H1 (cell line): ENCODE measurements at regions not wholly inside any gene's neighbourhood (a gene's known extent, or its start where the extent isn't known, plus 50 kb on each side); places are given as distances from the start of the nearest gene placed in this dataset.

Experiments
- CTCF ChIA-PET: fragments of 300-600 bp; sonication (Branson Sonifier 250); formaldehyde crosslinking; loops from one replicate; lab custom pipeline; 2021; ENCODE audit not compliant: partially characterized antibody; lab: Charles Lee
- POLR2A ChIA-PET: fragments of 300-600 bp; sonication (Branson Sonifier 250); formaldehyde crosslinking; loops from one replicate; lab custom pipeline; 2021; ENCODE audit warnings: inconsistent platforms; ENCODE audit not compliant: partially characterized antibody; lab: Charles Lee
- DNase-seq, 2 experiments: peaks; one replicate each; pipeline versions ENCODE4 v3.0.0 to v3.0.0-alpha.2; 2010 to 2022; ENCODE audit warnings: low spot score in 2 of 2, low read depth in 1 of 2, mixed read lengths in 1 of 2
- FAIRE-seq: peaks from 2 replicates; lab custom pipeline; 2011; peaks lifted over from hg19 to GRCh38; lab: Jason Lieb, UNC
- H2AFZ ChIP-seq: 2 replicates; pipeline ENCODE4 v1.8.1; 2012; ENCODE audit warnings: low read length, inconsistent platforms
- H2AK5ac ChIP-seq: 2 replicates; pipeline ENCODE4 v1.6.1; 2013; ENCODE audit warnings: low read depth, low read length
- H2BK120ac ChIP-seq: replicated peaks from 2 replicates; pipeline ENCODE3; 2013; ENCODE audit warnings: low read depth, low read length, inconsistent platforms
- H2BK12ac ChIP-seq: 2 replicates; pipeline ENCODE4 v1.6.1; 2013; ENCODE audit warnings: low read depth, low read length
- H2BK15ac ChIP-seq: 2 replicates; pipeline ENCODE4 v1.6.1; 2013; ENCODE audit warnings: low read length
- H2BK20ac ChIP-seq: 2 replicates; pipeline ENCODE4 v1.6.1; 2013; ENCODE audit warnings: low read length
- H2BK5ac ChIP-seq: 2 replicates; pipeline ENCODE4 v1.6.1; 2013; ENCODE audit warnings: low read depth, low read length
- H3K14ac ChIP-seq: 2 replicates; pipeline ENCODE4 v1.6.1; 2013; ENCODE audit warnings: inconsistent platforms; ENCODE audit not compliant: insufficient read length
- H3K18ac ChIP-seq: 2 replicates; pipeline ENCODE4 v1.6.1; 2013; ENCODE audit warnings: low read length; ENCODE audit errors: extremely low read depth
- H3K23ac ChIP-seq: 2 replicates; pipeline ENCODE4 v1.6.1; 2013; ENCODE audit warnings: inconsistent platforms; ENCODE audit not compliant: insufficient read length
- H3K23me2 ChIP-seq: 2 replicates; pipeline ENCODE4 v1.6.1; 2013; ENCODE audit warnings: low read depth, low read length
- H3K27ac ChIP-seq: 2 replicates; pipeline ENCODE4 v1.6.1; 2011; ENCODE audit warnings: low read depth, low read length, inconsistent platforms
- H3K27me3 ChIP-seq, 4 experiments: replicated peaks in 1 of 4; 1 replicate in 1 of 4; 2 replicates in 3 of 4; pipeline versions ENCODE4 v1.6.1 to v1.8.1; 2011 to 2013; ENCODE audit warnings: low read length in 3 of 4, mild to moderate bottlenecking in 3 of 4, inconsistent platforms in 2 of 4, mixed read lengths in 2 of 4, moderate library complexity in 1 of 4; ENCODE audit not compliant: control insufficient read depth in 3 of 4, insufficient read depth in 3 of 4; ENCODE audit errors: extremely low read depth in 1 of 4
- H3K36me3 ChIP-seq, 4 experiments: 2 replicates each; pipeline versions ENCODE4 v1.6.1 to v1.8.1; 2011 to 2013; ENCODE audit warnings: mild to moderate bottlenecking in 4 of 4, low read length in 3 of 4, moderate library complexity in 2 of 4, control low read depth in 1 of 4, inconsistent platforms in 1 of 4; ENCODE audit not compliant: insufficient read depth in 4 of 4, control insufficient read depth in 2 of 4
- H3K4ac ChIP-seq: replicated peaks from 2 replicates; pipeline ENCODE3; 2013; ENCODE audit warnings: low read length, low read depth, mixed read lengths, inconsistent platforms; ENCODE audit not compliant: insufficient read length
- H3K4me1 ChIP-seq, 4 experiments: replicated peaks in 1 of 4; 1 replicate in 1 of 4; 2 replicates in 3 of 4; pipeline versions ENCODE4 v1.6.1 to v1.8.1; 2011 to 2013; ENCODE audit warnings: low read length in 3 of 4, inconsistent platforms in 2 of 4, mixed read lengths in 1 of 4; ENCODE audit not compliant: insufficient read depth in 4 of 4, control insufficient read depth in 3 of 4
- H3K4me2 ChIP-seq, 2 experiments: 2 replicates each; pipeline versions ENCODE4 v1.6.1 to v1.8.1; 2011 to 2013; ENCODE audit warnings: low read depth in 2 of 2, low read length in 2 of 2, control low read depth in 1 of 2, inconsistent platforms in 1 of 2, mild to moderate bottlenecking in 1 of 2; ENCODE audit not compliant: insufficient read depth in 1 of 2
- H3K4me3 ChIP-seq, 4 experiments: fragments of 200-600, 300-600 bp in 1 of 4; sonication (generic), shearing (Covaris generic), sonication (Bioruptor Twin) in 1 of 4; 2 replicates each; pipeline versions ENCODE4 v1.5.1 to v1.8.1; 2011 to 2016; ENCODE audit warnings: low read length in 4 of 4, low read depth in 3 of 4, control low read depth in 2 of 4, inconsistent platforms in 2 of 4, mild to moderate bottlenecking in 2 of 4, mixed read lengths in 1 of 4, moderate library complexity in 1 of 4; ENCODE audit not compliant: insufficient read depth in 2 of 4; ENCODE audit errors: extremely low read depth in 1 of 4
- H3K56ac ChIP-seq: replicated peaks from 2 replicates; pipeline ENCODE3; 2013; ENCODE audit warnings: low read depth, mild to moderate bottlenecking, mixed read lengths, low read length, inconsistent platforms; ENCODE audit not compliant: insufficient read length
- H3K79me1 ChIP-seq: 2 replicates; pipeline ENCODE4 v1.6.1; 2013; ENCODE audit warnings: low read depth, low read length, control low read depth
- H3K79me2 ChIP-seq, 2 experiments: 2 replicates each; pipeline versions ENCODE4 v1.6.1 to v1.8.1; 2012 to 2013; ENCODE audit warnings: low read length in 2 of 2, mild to moderate bottlenecking in 2 of 2, inconsistent platforms in 1 of 2; ENCODE audit not compliant: insufficient read depth in 2 of 2, control insufficient read depth in 1 of 2
- H3K9ac ChIP-seq, 4 experiments: replicated peaks in 1 of 4; 1 replicate in 1 of 4; 2 replicates in 3 of 4; pipeline versions ENCODE4 v1.6.1 to v1.8.1; 2011 to 2013; ENCODE audit warnings: low read depth in 3 of 4, low read length in 3 of 4, control low read depth in 2 of 4, mild to moderate bottlenecking in 2 of 4, moderate library complexity in 2 of 4, inconsistent platforms in 1 of 4; ENCODE audit errors: extremely low read depth in 1 of 4
- H3K9me3 ChIP-seq, 2 experiments: 2 replicates each; pipeline versions ENCODE4 v1.6.1 to v1.8.1; 2012 to 2013; ENCODE audit warnings: mild to moderate bottlenecking in 2 of 2, moderate library complexity in 2 of 2, control low read depth in 1 of 2, inconsistent platforms in 1 of 2, low read depth in 1 of 2, low read length in 1 of 2, mixed read lengths in 1 of 2; ENCODE audit not compliant: insufficient read depth in 2 of 2
- H4K20me1 ChIP-seq, 2 experiments: replicated peaks in 1 of 2; 2 replicates each; pipeline versions ENCODE3 to v1.8.1; 2011 to 2013; ENCODE audit warnings: inconsistent platforms in 2 of 2, low read length in 2 of 2, mild to moderate bottlenecking in 1 of 2; ENCODE audit not compliant: insufficient read depth in 2 of 2, control insufficient read depth in 1 of 2
- H4K5ac ChIP-seq: 2 replicates; pipeline ENCODE4 v1.6.1; 2013; ENCODE audit warnings: low read length, low read depth, mixed read lengths, inconsistent platforms; ENCODE audit not compliant: insufficient read length
- H4K8ac ChIP-seq: 2 replicates; pipeline ENCODE4 v1.8.0; 2013; ENCODE audit warnings: mild to moderate bottlenecking, moderate library complexity, low read length, inconsistent platforms; ENCODE audit not compliant: insufficient read depth; ENCODE audit errors: extremely low read depth
- H4K91ac ChIP-seq: replicated peaks from 2 replicates; pipeline ENCODE3; 2013; ENCODE audit warnings: low read length, mixed read lengths, inconsistent platforms; ENCODE audit not compliant: insufficient read length
- CBX5 ChIP-seq: fragments of 300-800, 300-1000 bp; sonication (generic); IDR thresholded peaks from 2 replicates; pipeline ENCODE4 v1.7.1; 2016; ENCODE audit warnings: antibody characterized with exemption, low read length, low read depth
- CEBPB ChIP-seq: IDR thresholded peaks from 2 replicates; pipeline ENCODE4 v1.6.1; 2012; ENCODE audit warnings: low read depth, low read length
- CHD1 ChIP-seq: IDR thresholded peaks from 2 replicates; pipeline ENCODE4 v1.6.1; 2012; ENCODE audit warnings: low read depth, low read length, improper control_type of control experiment
- CHD2 ChIP-seq: IDR thresholded peaks from 2 replicates; pipeline ENCODE4 v1.6.1; 2012; ENCODE audit warnings: low read length, improper control_type of control experiment
- CTBP2 ChIP-seq: IDR thresholded peaks from 2 replicates; pipeline ENCODE4 v1.7.0; 2011; ENCODE audit warnings: borderline replicate concordance, mild to moderate bottlenecking, moderate library complexity, mixed read lengths, low read length; ENCODE audit not compliant: insufficient read depth, insufficient read length
- EGR1 ChIP-seq: IDR thresholded peaks from 2 replicates; pipeline ENCODE4 v1.6.1; 2011; ENCODE audit warnings: low read depth, low read length, borderline replicate concordance
- HDAC2 ChIP-seq, 2 experiments: fragments of 300-600 bp in 1 of 2; sonication (generic) in 1 of 2; IDR thresholded peaks; 2 replicates each; pipeline ENCODE4 v1.6.1; 2011 to 2012; ENCODE audit warnings: low read depth in 2 of 2, low read length in 2 of 2, mild to moderate bottlenecking in 2 of 2, moderate library complexity in 2 of 2, borderline replicate concordance in 1 of 2, inconsistent platforms in 1 of 2
- HDAC6 ChIP-seq: IDR thresholded peaks from one replicate; pipeline ENCODE4 v1.7.1; 2012; ENCODE audit warnings: low read depth, mild to moderate bottlenecking, inconsistent platforms, low read length, moderate library complexity
- POLR2A ChIP-seq, 2 experiments: IDR thresholded peaks; 1 replicate in 1 of 2; 2 replicates in 1 of 2; pipeline ENCODE4 v1.6.1; 2011; ENCODE audit warnings: low read depth in 2 of 2, low read length in 2 of 2, mild to moderate bottlenecking in 2 of 2; ENCODE audit errors: control extremely low read depth in 1 of 2
- SP1 ChIP-seq: IDR thresholded peaks from 2 replicates; pipeline ENCODE4 v1.6.1; 2011; ENCODE audit warnings: low read depth, low read length
- TCF12 ChIP-seq: IDR thresholded peaks from 2 replicates; pipeline ENCODE4 v1.6.1; 2011; ENCODE audit warnings: low read depth, mild to moderate bottlenecking, low read length
- WGBS, 2 experiments: shearing (Covaris generic) in 1 of 2; methylation state at CpG; one replicate each; pipeline versions ENCODE4 v1.1.6 to v1.1.7; 2013 to 2015; ENCODE audit warnings: low lambda C conversion rate in 2 of 2, mixed read lengths in 2 of 2, inconsistent platforms in 1 of 2, low coverage in 1 of 2, missing lambda C conversion rate in 1 of 2; ENCODE audit not compliant: insufficient replicate concordance in 2 of 2, insufficient coverage in 1 of 2, insufficient read length in 1 of 2; ENCODE audit errors: extremely low coverage in 1 of 2, missing lambda C conversion rate in 1 of 2; 5-methylcytosine and 5-hydroxymethylcytosine counted together
- TF ChIP-seq, protein P1 (sequence below), 3 experiments: IDR thresholded peaks; 1 replicate in 2 of 3; 2 replicates in 1 of 3; pipeline versions ENCODE4 v1.5.1 to v1.6.1; 2011; ENCODE audit warnings: low read length in 3 of 3, mild to moderate bottlenecking in 3 of 3, inconsistent platforms in 2 of 3, low read depth in 1 of 3, moderate library complexity in 1 of 3; ENCODE audit not compliant: insufficient read depth in 1 of 3; ENCODE audit errors: control extremely low read depth in 1 of 3

GRCh38 chr3:145377301-145377700 is 783.7 kb downstream of the PLOD2 start:
- Histone ChIP-seq H2AK5ac (no peak overlapping the region), H4K5ac (no peak overlapping the region), H2BK12ac (no peak overlapping the region), H2AFZ (no peak overlapping the region), H3K27ac (no peak overlapping the region), H3K4me3 (no peak overlapping the region), H2BK5ac (no peak overlapping the region), H3K79me1 (no peaks in the 10 kb centered on the region), H4K8ac (no peak overlapping the region), H4K91ac (no peak overlapping the region), H3K9ac (no peak overlapping the region), H3K4ac (no peak overlapping the region), H4K20me1 (no peaks in the 10 kb centered on the region), H3K4me2 (no peak overlapping the region), H3K18ac (no peak overlapping the region), H3K36me3 (no peaks in the 10 kb centered on the region), H2BK120ac (no peak overlapping the region), H2BK15ac (no peak overlapping the region), H3K56ac (no peak overlapping the region), H3K23ac (no peak overlapping the region), H3K23me2 (no peaks in the 10 kb centered on the region), H2BK20ac (no peak overlapping the region), H3K4me1 (no peaks in the 10 kb centered on the region), H3K79me2 (no peaks in the 10 kb centered on the region), H3K14ac (no peak overlapping the region), H3K9me3 (0 out of 4 replicates have a peak, but pooled peaks cover 0 to 5% of the 10 kb centered on the region in 2 experiments), H3K27me3 (no peaks in the 10 kb centered on the region)
- ChIA-PET CTCF (interaction anchor here (1.1 kb wide), 1 partner anchor 111 kb away, joined by 3 read pairs; no protein-coding TSS in a partner anchor), POLR2A (no interaction called here)
- FAIRE-seq (no peak), DNase-seq (no peak)
- 79% methylated on average over 1 of the region's 1 CpG; no CpG with 5 or more reads in 1 of the 2 experiments for WGBS, 2 experiments
- no peak for TF ChIP-seq CTBP2
- TF ChIP-seq CBX5 = no peak
- TF ChIP-seq HDAC6 = no peak
- no peak for TF ChIP-seq TCF12
- no peak for TF ChIP-seq EGR1
- TF ChIP-seq SP1 = no peak
- no peak for TF ChIP-seq CEBPB
- TF ChIP-seq HDAC2 (IDR thresholded peaks at IDR 0.05; ENCODE audit: borderline replicate concordance in 1 of 2, low read depth in 2 of 2, low read length in 2 of 2) = no peak
- no peak for TF ChIP-seq CHD1
- TF ChIP-seq POLR2A (IDR thresholded peaks at IDR 0.05; ENCODE audit: control extremely low read depth in 1 of 2, low read depth in 2 of 2, low read length in 2 of 2) = no peak
- TF ChIP-seq, protein P1, sequence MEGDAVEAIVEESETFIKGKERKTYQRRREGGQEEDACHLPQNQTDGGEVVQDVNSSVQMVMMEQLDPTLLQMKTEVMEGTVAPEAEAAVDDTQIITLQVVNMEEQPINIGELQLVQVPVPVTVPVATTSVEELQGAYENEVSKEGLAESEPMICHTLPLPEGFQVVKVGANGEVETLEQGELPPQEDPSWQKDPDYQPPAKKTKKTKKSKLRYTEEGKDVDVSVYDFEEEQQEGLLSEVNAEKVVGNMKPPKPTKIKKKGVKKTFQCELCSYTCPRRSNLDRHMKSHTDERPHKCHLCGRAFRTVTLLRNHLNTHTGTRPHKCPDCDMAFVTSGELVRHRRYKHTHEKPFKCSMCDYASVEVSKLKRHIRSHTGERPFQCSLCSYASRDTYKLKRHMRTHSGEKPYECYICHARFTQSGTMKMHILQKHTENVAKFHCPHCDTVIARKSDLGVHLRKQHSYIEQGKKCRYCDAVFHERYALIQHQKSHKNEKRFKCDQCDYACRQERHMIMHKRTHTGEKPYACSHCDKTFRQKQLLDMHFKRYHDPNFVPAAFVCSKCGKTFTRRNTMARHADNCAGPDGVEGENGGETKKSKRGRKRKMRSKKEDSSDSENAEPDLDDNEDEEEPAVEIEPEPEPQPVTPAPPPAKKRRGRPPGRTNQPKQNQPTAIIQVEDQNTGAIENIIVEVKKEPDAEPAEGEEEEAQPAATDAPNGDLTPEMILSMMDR (IDR thresholded peaks at IDR 0.05; ENCODE audit: control extremely low read depth in 1 of 3, insufficient read depth in 1 of 3, low read depth in 1 of 3, low read length in 3 of 3) = no peak
- TF ChIP-seq CHD2 = no peak
